ENCODE measurements at regions not wholly inside any gene's neighbourhood (a gene's known extent, or its start where the extent isn't known, plus 50 kb on each side); places are given as distances from the start of the nearest gene placed in this dataset.
A peak's percentile ranks its signal among the peaks of the same experiment; 100 is the strongest.

- H3K9me3 ChIP-seq: no peaks in the 10 kb centered on the region
- no peak for TF ChIP-seq CTCF (IDR thresholded peaks at IDR 0.05)
- DNase-seq: peak in 1 of 4 donors; percentile 16
- H3K4me1 ChIP-seq: no peaks in the 10 kb centered on the region
- H3K27ac ChIP-seq: no peak overlapping the region
- ATAC-seq: no peak
- H3K36me3 ChIP-seq: no peaks in the 10 kb centered on the region
- peaks cover 0 to 47% of the 10 kb centered on the region in 2 donors for H3K27me3 ChIP-seq
- intact Hi-C loops (cut with DNase I): no loop called here
- H3K4me3 ChIP-seq: no peak overlapping the region
Measured at GRCh38 chr22:49199224-49199623, 628.4 kb downstream of the BRD1 start.

- ATAC-seq (no peak), DNase-seq (peak in 1 of 4 donors; percentile 7)
- Histone ChIP-seq H3K36me3 (no peaks in the 10 kb centered on the region), H3K9me3 (no peaks in the 10 kb centered on the region), H3K4me3 (no peak overlapping the region), H3K27me3 (peaks cover 0 to 42% of the 10 kb centered on the region in 2 donors), H3K4me1 (no peaks in the 10 kb centered on the region), H3K27ac (no peak overlapping the region)
- no peak for TF ChIP-seq CTCF (IDR thresholded peaks at IDR 0.05)
- intact Hi-C loops (cut with DNase I): no loop called here
Measured at GRCh38 chr22:49198705-49199084, 629.0 kb downstream of the BRD1 start.

- no peaks in the 10 kb centered on the region for H3K9me3 ChIP-seq
- peak in 1 of 4 donors; percentile 10 for DNase-seq
- H3K27ac ChIP-seq: no peak overlapping the region
- no peak for ATAC-seq
- intact Hi-C loops (cut with DNase I): no loop called here
- no peak overlapping the region for H3K4me3 ChIP-seq
- no peak for TF ChIP-seq CTCF (IDR thresholded peaks at IDR 0.05)
- H3K4me1 ChIP-seq: no peaks in the 10 kb centered on the region
- no peaks in the 10 kb centered on the region for H3K36me3 ChIP-seq
- H3K27me3 ChIP-seq: peaks cover 0 to 38% of the 10 kb centered on the region in 2 donors
Measured at GRCh38 chr22:49197986-49198704, 629.5 kb downstream of the BRD1 start.

- peak in 1 of 4 donors; percentile 24 for DNase-seq
- no peak for ATAC-seq
- Histone ChIP-seq H3K27me3 (peaks cover 0 to 34% of the 10 kb centered on the region in 2 donors), H3K9me3 (no peaks in the 10 kb centered on the region), H3K4me1 (no peaks in the 10 kb centered on the region), H3K36me3 (no peaks in the 10 kb centered on the region), H3K27ac (no peak overlapping the region), H3K4me3 (no peak overlapping the region)
- TF ChIP-seq CTCF (IDR thresholded peaks at IDR 0.05): no peak
- intact Hi-C loops (cut with DNase I): no loop called here
Measured at GRCh38 chr22:49197505-49197904, 630.2 kb downstream of the BRD1 start.

GRCh38 chr22:49196046-49196511 is 631.6 kb downstream of the BRD1 start:
- Histone ChIP-seq H3K4me3 (no peak overlapping the region), H3K27ac (no peak overlapping the region), H3K36me3 (no peaks in the 10 kb centered on the region), H3K9me3 (no peaks in the 10 kb centered on the region), H3K4me1 (no peaks in the 10 kb centered on the region), H3K27me3 (peaks cover 0 to 46% of the 10 kb centered on the region in 2 donors)
- no peak for TF ChIP-seq CTCF (IDR thresholded peaks at IDR 0.05)
- no peak for ATAC-seq
- no peak for DNase-seq
- intact Hi-C loops (cut with DNase I): no loop called here

Measured in left lung (tissue), 4 donors.